ENCODE measurements at regions not wholly inside any gene's neighbourhood (a gene's known extent, or its start where the extent isn't known, plus 50 kb on each side); places are given as distances from the start of the nearest gene placed in this dataset.

DNA sequence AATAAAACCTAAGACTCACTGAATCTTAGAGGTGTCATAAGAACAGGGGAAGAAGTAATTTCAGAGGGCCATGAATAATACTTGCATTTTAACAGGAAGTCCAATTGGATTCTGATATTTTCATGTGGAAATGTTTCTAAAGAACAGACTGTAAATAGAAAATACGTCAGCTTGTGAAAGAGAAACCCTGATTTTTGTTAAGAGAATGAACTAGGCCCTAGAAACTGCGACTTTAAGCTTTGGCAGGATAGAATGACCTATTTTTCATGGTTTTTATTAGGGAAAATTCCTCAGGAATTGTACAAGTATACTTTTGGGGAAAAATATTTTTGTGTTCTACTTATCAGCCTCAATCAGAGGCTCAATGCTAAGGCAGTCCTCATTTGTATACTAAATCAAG, 215.5 kb upstream of the ACTBL2 start:
- Histone ChIP-seq H3K4me3 (replicated peaks; ENCODE audit: insufficient read depth, low read length) (no peak overlapping the region), H3K27ac (replicated peaks) (no peak overlapping the region), H3K27me3 (ENCODE audit: insufficient read depth, poor library complexity, severe bottlenecking) (no peaks in the 10 kb centered on the region)
- no peak for TF ChIP-seq SPI1 (IDR thresholded peaks at IDR 0.05; ENCODE audit: borderline replicate concordance, low read depth)
- TF ChIP-seq, protein P1, sequence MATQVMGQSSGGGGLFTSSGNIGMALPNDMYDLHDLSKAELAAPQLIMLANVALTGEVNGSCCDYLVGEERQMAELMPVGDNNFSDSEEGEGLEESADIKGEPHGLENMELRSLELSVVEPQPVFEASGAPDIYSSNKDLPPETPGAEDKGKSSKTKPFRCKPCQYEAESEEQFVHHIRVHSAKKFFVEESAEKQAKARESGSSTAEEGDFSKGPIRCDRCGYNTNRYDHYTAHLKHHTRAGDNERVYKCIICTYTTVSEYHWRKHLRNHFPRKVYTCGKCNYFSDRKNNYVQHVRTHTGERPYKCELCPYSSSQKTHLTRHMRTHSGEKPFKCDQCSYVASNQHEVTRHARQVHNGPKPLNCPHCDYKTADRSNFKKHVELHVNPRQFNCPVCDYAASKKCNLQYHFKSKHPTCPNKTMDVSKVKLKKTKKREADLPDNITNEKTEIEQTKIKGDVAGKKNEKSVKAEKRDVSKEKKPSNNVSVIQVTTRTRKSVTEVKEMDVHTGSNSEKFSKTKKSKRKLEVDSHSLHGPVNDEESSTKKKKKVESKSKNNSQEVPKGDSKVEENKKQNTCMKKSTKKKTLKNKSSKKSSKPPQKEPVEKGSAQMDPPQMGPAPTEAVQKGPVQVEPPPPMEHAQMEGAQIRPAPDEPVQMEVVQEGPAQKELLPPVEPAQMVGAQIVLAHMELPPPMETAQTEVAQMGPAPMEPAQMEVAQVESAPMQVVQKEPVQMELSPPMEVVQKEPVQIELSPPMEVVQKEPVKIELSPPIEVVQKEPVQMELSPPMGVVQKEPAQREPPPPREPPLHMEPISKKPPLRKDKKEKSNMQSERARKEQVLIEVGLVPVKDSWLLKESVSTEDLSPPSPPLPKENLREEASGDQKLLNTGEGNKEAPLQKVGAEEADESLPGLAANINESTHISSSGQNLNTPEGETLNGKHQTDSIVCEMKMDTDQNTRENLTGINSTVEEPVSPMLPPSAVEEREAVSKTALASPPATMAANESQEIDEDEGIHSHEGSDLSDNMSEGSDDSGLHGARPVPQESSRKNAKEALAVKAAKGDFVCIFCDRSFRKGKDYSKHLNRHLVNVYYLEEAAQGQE (IDR thresholded peaks at IDR 0.05; ENCODE audit: insufficient replicate concordance, low read depth): no peak
- DNase-seq (ENCODE audit: low read depth in 1 of 2, low spot score in 1 of 2): no peak

DNA sequence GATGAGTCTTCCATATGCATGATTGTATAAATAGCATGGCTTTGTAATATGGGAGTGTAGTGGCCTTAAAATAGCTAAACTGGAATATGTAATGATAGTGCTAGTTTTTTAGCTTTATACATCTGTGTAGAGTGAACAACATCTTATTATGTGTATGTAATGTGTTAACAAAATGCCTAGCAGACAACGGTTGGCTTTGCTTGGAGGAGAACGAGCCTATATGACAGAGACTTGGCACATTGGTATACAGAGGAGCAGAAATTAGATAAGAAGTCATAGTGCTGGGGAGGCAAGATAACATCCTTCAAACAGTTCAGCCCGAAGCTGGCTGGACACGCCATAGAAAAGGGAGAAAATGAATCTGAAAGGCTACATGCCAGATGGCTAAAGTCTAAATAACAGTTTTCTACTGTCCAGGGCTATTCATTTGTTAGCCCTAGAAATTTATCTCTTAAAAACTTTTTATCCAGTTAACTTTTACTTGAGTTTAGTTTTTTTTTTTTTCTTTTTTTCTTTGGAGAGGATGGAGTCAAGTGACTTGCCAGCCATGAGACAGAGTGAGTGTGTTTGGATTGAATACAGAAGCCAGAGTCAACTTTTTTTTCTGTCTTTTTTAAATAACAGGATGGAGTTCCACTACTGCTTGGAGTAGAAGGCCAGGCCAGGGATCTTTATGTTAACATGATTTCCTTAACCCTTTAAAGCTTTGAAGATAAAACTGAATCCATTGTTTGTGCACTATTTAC, 214.4 kb upstream of the ACTBL2 start:
- no peak overlapping the region for H3K4me3 ChIP-seq (replicated peaks; ENCODE audit: insufficient read depth, low read length)
- no peak for DNase-seq (ENCODE audit: low read depth in 1 of 2, low spot score in 1 of 2)
- no peaks in the 10 kb centered on the region for H3K27me3 ChIP-seq (ENCODE audit: insufficient read depth, poor library complexity, severe bottlenecking)
- H3K27ac ChIP-seq (replicated peaks): no peak overlapping the region
- TF ChIP-seq POLR2AphosphoS5 (IDR thresholded peaks at IDR 0.05; ENCODE audit: low read depth) (no peak), GABPA (IDR thresholded peaks at IDR 0.05; ENCODE audit: low read depth) (no peak), SPI1 (IDR thresholded peaks at IDR 0.05; ENCODE audit: borderline replicate concordance, low read depth) (no peak)
- TF ChIP-seq, protein P2, sequence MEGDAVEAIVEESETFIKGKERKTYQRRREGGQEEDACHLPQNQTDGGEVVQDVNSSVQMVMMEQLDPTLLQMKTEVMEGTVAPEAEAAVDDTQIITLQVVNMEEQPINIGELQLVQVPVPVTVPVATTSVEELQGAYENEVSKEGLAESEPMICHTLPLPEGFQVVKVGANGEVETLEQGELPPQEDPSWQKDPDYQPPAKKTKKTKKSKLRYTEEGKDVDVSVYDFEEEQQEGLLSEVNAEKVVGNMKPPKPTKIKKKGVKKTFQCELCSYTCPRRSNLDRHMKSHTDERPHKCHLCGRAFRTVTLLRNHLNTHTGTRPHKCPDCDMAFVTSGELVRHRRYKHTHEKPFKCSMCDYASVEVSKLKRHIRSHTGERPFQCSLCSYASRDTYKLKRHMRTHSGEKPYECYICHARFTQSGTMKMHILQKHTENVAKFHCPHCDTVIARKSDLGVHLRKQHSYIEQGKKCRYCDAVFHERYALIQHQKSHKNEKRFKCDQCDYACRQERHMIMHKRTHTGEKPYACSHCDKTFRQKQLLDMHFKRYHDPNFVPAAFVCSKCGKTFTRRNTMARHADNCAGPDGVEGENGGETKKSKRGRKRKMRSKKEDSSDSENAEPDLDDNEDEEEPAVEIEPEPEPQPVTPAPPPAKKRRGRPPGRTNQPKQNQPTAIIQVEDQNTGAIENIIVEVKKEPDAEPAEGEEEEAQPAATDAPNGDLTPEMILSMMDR (IDR thresholded peaks at IDR 0.05; ENCODE audit: insufficient read depth, low read length): no peak
- TF ChIP-seq, protein P1 (IDR thresholded peaks at IDR 0.05; ENCODE audit: insufficient replicate concordance, low read depth): no peak

DNA sequence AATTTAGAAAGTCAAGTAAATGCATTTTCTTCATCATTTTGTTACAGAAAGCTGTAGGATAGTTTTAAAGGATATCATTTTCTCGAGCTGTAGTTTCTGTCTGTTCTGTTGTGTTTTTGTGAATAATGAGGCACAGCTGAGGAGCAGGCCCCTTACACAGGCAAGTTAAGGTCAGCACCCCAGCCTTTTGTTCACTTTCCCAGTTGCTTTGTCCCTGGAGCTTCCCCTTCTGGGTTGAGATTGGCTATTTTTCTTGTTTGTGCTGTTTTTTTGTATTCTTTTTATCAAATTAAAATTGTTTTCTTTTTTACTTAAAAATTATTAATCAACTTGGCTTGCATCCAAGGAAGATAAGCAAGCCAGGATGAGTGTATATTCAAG, 213.8 kb upstream of the ACTBL2 start:
- H3K4me3 ChIP-seq (replicated peaks; ENCODE audit: insufficient read depth, low read length): no peak overlapping the region
- H3K27ac ChIP-seq (replicated peaks): no peak overlapping the region
- no peak for DNase-seq (ENCODE audit: low read depth in 1 of 2, low spot score in 1 of 2)
- H3K27me3 ChIP-seq (ENCODE audit: insufficient read depth, poor library complexity, severe bottlenecking): no peaks in the 10 kb centered on the region
- no peak for TF ChIP-seq GABPA (IDR thresholded peaks at IDR 0.05; ENCODE audit: low read depth)
- TF ChIP-seq, protein P2 (IDR thresholded peaks at IDR 0.05; ENCODE audit: insufficient read depth, low read length): no peak
- TF ChIP-seq, protein P1 (IDR thresholded peaks at IDR 0.05; ENCODE audit: insufficient replicate concordance, low read depth): no peak
- TF ChIP-seq POLR2AphosphoS5 (IDR thresholded peaks at IDR 0.05; ENCODE audit: low read depth): no peak
- no peak for TF ChIP-seq SPI1 (IDR thresholded peaks at IDR 0.05; ENCODE audit: borderline replicate concordance, low read depth)
